ENCODE measurements at regions not wholly inside any gene's neighbourhood (a gene's known extent, or its start where the extent isn't known, plus 50 kb on each side); places are given as distances from the start of the nearest gene placed in this dataset.

GRCh38 chr17:56737421-56738161 is 96.1 kb downstream of the C17orf67 start:
- DNase-seq (ENCODE audit: low read depth) = no peak

- DNase-seq (ENCODE audit: low read depth) = no peak
Observed at GRCh38 chr17:56739376-56739775, 94.3 kb downstream of the C17orf67 start.

- no peak for DNase-seq (ENCODE audit: low read depth)
Observed at GRCh38 chr17:56739776-56740175, 93.9 kb downstream of the C17orf67 start.

GRCh38 chr17:56740481-56740880 is 93.2 kb downstream of the C17orf67 start:
- DNase-seq (ENCODE audit: low read depth) = no peak

All from activated T-helper 1 cell treated with Interleukin-2 at 50 U/mL for 16 hours (primary cell).